Skeletal muscle cell (primary cell): ENCODE measurements at regions not wholly inside any gene's neighbourhood (a gene's known extent, or its start where the extent isn't known, plus 50 kb on each side); places are given as distances from the start of the nearest gene placed in this dataset.
"Not testable (repeated sequence)": the region's sequence is repeated elsewhere in the genome, so short reads cannot be mapped to it uniquely, and the experiment has no call there.

Experiments used
- DNase-seq: peaks from one replicate; pipeline ENCODE4 v3.0.0-alpha.2; 2010; ENCODE audit warnings: low read depth
- H3K4me3 ChIP-seq: 2 replicates; pipeline ENCODE4 v1.5.1; 2011; ENCODE audit warnings: low read depth, mild to moderate bottlenecking, control low read depth, low read length, moderate library complexity

DNA sequence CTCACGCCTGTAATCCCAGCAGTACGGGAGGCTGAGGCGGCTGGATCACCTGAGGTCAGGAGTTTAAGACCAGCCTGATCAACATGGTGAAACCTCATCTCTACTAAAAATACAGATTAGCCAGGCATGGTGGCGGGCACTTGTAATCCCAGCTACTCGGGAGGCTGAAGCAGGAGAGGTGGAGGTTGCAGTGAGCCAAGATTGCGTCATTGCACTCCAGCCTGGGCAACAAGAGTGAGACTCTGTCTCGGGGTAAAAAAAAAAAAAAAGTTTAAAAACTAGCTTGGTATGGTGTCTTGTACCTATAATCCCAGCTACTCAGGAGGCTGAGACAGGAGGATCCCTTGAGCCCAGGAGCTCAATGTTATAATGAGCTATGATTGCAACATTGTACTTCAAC is 61.2 kb upstream of the TARDBP start:
- H3K4me3 ChIP-seq, DNase-seq: not testable (repeated sequence)

DNA sequence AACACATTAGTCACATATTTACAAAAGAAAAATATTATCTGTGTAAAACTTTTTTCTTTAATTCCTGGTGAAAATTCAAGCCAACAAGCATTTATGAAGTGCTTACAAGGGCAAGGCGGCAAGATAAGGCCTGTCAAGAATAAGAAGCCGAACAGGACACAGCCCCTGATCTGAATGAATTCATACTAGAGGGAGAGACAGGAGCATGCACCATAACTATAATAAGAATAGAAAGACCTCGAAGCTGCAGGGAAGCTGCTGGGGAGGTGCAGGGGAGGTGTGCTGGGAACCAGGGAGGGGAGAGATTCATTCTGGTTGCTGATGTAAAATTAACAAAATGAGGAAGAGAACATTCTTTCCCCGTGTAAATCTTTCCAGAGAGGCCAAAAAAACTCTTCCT is 60.5 kb upstream of the TARDBP start:
- DNase-seq = no peak
- H3K4me3 ChIP-seq = no peak overlapping the region

DNA sequence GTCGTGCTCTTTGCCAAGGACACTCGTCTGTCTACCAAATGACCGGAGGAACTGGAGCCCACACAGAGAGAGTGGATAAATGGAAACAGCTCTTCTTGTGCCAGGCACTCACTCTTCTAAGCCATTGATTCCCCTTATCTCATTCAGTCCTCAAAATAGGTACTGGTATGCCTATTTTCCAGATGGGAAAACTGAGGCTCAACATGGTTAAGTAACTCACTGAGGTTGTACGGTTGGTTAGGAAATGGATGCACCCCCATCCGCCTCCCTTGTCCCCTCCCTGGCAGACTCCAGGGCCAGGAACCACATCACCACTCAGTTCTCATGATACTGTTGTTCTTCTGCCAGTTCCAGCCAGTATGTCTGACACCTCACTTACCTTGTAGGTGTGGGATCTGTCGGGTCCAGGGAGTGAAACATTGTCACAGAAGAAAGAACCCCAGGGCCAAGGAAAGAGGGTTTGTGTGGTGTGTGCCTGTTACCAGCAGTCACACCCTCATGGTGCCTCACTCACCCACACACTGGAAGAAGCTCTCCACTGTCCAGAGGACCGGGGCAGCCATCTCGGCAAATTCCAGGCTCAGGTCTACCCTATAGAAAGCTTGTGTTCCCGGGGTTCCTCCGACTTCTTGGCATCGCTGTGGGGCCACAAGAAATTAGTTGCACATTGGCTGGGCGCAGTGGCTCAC is 58.8 kb upstream of the TARDBP start:
- DNase-seq = no peak

DNA sequence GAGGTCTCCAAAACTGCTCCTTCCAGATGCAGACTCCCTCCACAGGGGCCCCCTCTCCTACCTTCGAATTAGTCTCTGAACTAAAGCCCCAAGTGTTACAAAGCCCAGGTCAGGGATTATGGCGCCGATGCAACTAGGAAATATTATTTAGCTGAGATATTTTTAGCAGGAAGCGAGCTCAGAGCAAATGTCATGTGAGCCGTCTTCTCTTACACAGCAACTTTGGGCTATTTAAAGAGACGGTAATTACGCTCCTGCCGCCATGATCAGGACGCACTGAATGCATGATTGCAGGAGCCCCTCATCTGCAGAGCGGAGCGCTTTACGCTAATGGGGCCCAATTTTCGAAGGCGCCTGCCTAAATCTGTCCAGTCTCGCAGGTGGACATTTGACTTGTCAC is 55.3 kb upstream of the TARDBP start:
- no peak for DNase-seq

More for the DNA sequence above, 58.8 kb upstream of the TARDBP start:
- no peak overlapping the region for H3K4me3 ChIP-seq

DNA sequence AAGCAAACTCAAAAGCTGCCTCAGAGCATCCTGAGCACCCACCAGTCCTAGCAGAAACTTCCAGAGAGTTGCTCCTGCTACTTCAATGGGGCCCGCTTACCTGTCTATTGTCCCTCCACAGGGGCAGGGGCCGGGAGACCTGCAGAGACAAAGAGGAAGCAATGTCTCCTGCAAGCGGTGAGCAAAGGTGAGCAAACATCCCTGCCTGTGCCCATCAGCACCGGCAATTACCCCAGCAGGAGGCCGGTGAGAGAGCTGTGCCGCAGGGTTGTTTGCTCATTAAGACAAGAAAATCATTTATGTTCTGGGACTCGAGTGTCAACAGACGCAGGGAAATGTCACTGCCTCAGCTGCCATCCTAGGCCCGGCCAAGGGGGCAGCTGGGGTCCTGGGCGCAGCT is 53.8 kb upstream of the TARDBP start:
- DNase-seq = no peak
- no peak overlapping the region for H3K4me3 ChIP-seq

More for the DNA sequence above, 55.3 kb upstream of the TARDBP start:
- H3K4me3 ChIP-seq = no peak overlapping the region

DNA sequence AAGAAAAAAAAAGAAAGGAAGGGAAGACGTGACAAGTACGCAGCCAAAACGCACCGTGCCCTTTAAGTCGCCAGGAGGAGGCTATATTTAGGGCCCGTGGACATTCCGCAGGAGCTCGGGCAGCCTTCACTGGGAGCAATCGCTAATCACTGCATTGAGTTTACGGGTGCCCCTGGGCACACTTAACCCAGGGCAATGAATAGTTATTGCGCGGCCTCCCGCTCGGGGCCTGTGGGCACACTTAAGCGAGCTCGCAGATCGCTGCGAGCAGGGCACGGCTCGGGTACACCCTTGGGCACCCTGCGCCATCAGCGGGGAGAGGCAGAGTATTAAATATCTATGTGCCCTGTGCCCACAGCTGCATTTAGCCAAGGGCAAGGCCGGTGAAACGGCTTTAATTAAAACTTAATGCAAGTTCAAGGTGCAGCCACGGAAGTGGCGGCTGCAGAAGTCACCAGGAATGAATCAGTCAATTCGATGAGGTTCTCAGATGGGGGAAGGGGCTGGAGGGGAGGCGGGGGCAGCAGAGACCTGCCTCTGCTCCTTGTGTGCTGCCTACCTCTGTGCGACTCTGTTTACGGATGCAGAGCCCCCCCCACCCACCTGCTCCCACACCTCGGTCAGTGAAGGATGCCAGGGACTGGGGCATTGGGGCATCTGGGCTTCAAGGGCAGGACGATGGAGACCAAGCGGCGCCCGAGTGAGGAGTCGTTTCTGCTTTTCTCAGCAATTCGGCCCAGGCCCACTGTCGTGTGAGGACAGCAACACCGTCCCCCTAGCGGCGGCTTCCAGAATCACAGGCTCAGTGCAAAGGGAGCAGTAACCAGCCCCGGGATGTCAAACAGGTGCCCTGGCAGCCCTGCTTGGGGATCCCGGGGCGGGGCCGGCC is 51.8 kb upstream of the TARDBP start:
- DNase-seq = no peak
- H3K4me3 ChIP-seq = no peak overlapping the region

DNA sequence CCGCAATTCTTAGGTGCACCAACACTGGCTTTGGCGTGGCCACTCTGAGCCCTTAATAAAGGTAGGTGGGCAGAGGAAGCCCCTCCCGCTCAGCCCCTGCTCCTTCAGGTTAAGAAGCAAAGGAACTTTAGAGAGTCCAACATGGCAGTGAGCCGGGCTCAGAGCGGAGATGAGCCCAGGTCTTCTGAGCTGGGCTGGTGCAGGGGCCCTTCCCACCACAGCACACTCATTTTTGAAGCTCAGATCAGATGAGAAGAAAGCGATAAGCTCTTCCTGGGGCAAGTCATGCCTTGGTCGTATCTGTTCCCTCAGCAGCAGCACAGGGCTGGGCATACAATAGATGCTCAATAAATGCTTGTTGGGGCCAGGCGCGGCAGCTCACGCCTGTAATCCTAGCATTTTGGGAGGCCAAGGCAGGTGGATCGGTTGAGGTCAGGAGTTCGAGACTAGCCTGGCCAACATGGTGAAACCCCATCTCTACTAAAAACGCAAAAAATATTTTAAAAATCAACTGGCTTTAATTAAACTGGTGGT is 51.1 kb upstream of the TARDBP start:
- DNase-seq = no peak
- no peak overlapping the region for H3K4me3 ChIP-seq

DNA sequence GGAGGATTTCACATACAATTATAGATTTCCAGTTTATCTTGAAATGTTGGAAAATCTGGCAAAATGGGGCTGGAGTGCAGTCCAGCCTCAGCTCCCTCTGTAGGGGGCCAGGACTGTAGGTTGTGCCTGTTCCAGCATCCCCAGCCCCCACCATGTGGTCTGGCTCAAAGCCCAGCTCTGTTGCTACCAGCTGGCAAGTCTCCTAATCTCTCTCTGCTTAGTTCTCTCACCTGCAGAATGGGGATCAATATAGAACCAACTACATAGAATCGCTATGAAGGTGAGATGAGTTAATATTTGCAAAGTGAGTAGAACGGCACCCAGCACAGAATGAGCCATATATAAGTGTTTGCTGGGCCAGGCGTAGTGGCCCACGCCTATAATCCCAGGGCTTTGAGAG is 50.0 kb upstream of the TARDBP start:
- no peak for DNase-seq
- no peak overlapping the region for H3K4me3 ChIP-seq
